IMR-90 (cell line): ENCODE measurements at regions not wholly inside any gene's neighbourhood (a gene's known extent, or its start where the extent isn't known, plus 50 kb on each side); places are given as distances from the start of the nearest gene placed in this dataset.

Source experiments
- ATAC-seq: fragments of 200-7000 bp; cut with Tn5 transposase; 2 replicates; pipeline ENCODE4 v1.9.1; 2020; ENCODE audit warnings: low read depth, mild to moderate bottlenecking, moderate library complexity
- BruUV-seq: library from RNA; stranded (reverse); fragments of 400-500 nt; replicated peaks from 2 replicates; lab custom pipeline; 2021; lab: Mats Ljungman, UMichigan
- CTCF ChIA-PET: fragments of 300-600 bp; formaldehyde crosslinking; extraction: SDS; loops from one replicate; lab custom pipeline; 2021; ENCODE audit warnings: antibody characterized with exemption; lab: Yijun Ruan, JAX
- POLR2A ChIA-PET: fragments of 300-600 bp; sonication (Branson Sonifier 250); formaldehyde crosslinking; loops from one replicate; lab custom pipeline; 2022; ENCODE audit warnings: antibody characterized with exemption; ENCODE audit not compliant: unreplicated experiment; lab: Charles Lee
- DNase-seq: peaks from one replicate; pipeline ENCODE4 v3.0.0; 2013
- H2AFZ ChIP-seq: replicated peaks from 2 replicates; pipeline ENCODE3; 2013; ENCODE audit warnings: low read length, mild to moderate bottlenecking; ENCODE audit not compliant: poor library complexity
- H2AK5ac ChIP-seq: 2 replicates; pipeline ENCODE4 v1.6.1; 2013; ENCODE audit warnings: low read depth, low read length, inconsistent platforms
- H2AK9ac ChIP-seq: replicated peaks from 2 replicates; pipeline ENCODE3; 2013; ENCODE audit warnings: mild to moderate bottlenecking, low read depth, low read length, moderate library complexity; ENCODE audit not compliant: poor library complexity
- H2BK120ac ChIP-seq: 2 replicates; pipeline ENCODE4 v1.6.1; 2013; ENCODE audit warnings: low read depth, low read length, inconsistent platforms
- H2BK15ac ChIP-seq: 3 replicates; pipeline ENCODE4 v1.6.1; 2013; ENCODE audit warnings: low read depth, low read length, inconsistent platforms
- H2BK20ac ChIP-seq: 2 replicates; pipeline ENCODE4 v1.6.1; 2013; ENCODE audit warnings: low read depth, mild to moderate bottlenecking, inconsistent platforms, low read length, moderate library complexity
- H2BK5ac ChIP-seq: 2 replicates; pipeline ENCODE4 v1.6.1; 2013; ENCODE audit warnings: mild to moderate bottlenecking, low read depth, low read length, inconsistent platforms; ENCODE audit not compliant: poor library complexity, severe bottlenecking
- H3K14ac ChIP-seq: replicated peaks from 2 replicates; pipeline ENCODE4 v1.6.1; 2013; ENCODE audit warnings: low read depth, low read length, inconsistent platforms
- H3K18ac ChIP-seq: 2 replicates; pipeline ENCODE4 v1.6.1; 2013; ENCODE audit warnings: low read depth, low read length, control low read depth
- H3K23ac ChIP-seq: 2 replicates; pipeline ENCODE4 v1.6.1; 2013; ENCODE audit warnings: low read depth, low read length, inconsistent platforms
- H3K27ac ChIP-seq: 2 replicates; pipeline ENCODE4 v1.5.1; 2013; ENCODE audit warnings: mild to moderate bottlenecking, control low read depth, low read length; ENCODE audit not compliant: insufficient read depth
- H3K27me3 ChIP-seq: 2 replicates; pipeline ENCODE4 v1.6.1; 2013; ENCODE audit warnings: low read length; ENCODE audit not compliant: control insufficient read depth, insufficient read depth
- H3K36me3 ChIP-seq: 2 replicates; pipeline ENCODE4 v1.6.1; 2013; ENCODE audit warnings: low read length, mixed read lengths; ENCODE audit not compliant: control insufficient read depth, insufficient read depth
- H3K4ac ChIP-seq: 2 replicates; pipeline ENCODE4 v1.6.1; 2013; ENCODE audit warnings: low read depth, low read length, inconsistent platforms
- H3K4me1 ChIP-seq: 2 replicates; pipeline ENCODE4 v1.6.1; 2013; ENCODE audit warnings: low read length, mixed read lengths; ENCODE audit not compliant: control insufficient read depth, insufficient read depth
- H3K4me2 ChIP-seq: 2 replicates; pipeline ENCODE4 v1.6.1; 2013; ENCODE audit warnings: low read depth, mild to moderate bottlenecking, control low read depth, low read length, moderate library complexity
- H3K4me3 ChIP-seq: 2 replicates; pipeline ENCODE4 v1.5.1; 2013; ENCODE audit warnings: low read depth, mild to moderate bottlenecking, control low read depth, low read length, moderate library complexity; ENCODE audit not compliant: insufficient read depth
- H3K56ac ChIP-seq: 2 replicates; pipeline ENCODE4 v1.6.1; 2013; ENCODE audit warnings: low read length, inconsistent platforms; ENCODE audit not compliant: insufficient read depth; ENCODE audit errors: extremely low read depth
- H3K79me1 ChIP-seq, 2 experiments: 2 replicates each; pipeline ENCODE4 v1.6.1; 2013; ENCODE audit warnings: low read length in 2 of 2, inconsistent platforms in 1 of 2, low read depth in 1 of 2
- H3K9ac ChIP-seq: 2 replicates; pipeline ENCODE4 v1.6.1; 2013; ENCODE audit warnings: low read depth, low read length, control low read depth
- H3K9me1 ChIP-seq: 2 replicates; pipeline ENCODE4 v1.6.1; 2013; ENCODE audit warnings: low read length, inconsistent platforms; ENCODE audit not compliant: insufficient read depth
- H3K9me3 ChIP-seq: 2 replicates; pipeline ENCODE4 v1.6.1; 2013; ENCODE audit warnings: low read length; ENCODE audit not compliant: control insufficient read depth, insufficient read depth
- H4K20me1 ChIP-seq: 2 replicates; pipeline ENCODE4 v1.6.1; 2013; ENCODE audit warnings: low read length, inconsistent platforms; ENCODE audit not compliant: insufficient read depth
- H4K5ac ChIP-seq: 2 replicates; pipeline ENCODE4 v1.6.1; 2013; ENCODE audit warnings: mild to moderate bottlenecking, low read depth, low read length, control low read depth
- H4K8ac ChIP-seq, 2 experiments: 2 replicates each; pipeline ENCODE4 v1.6.1; 2013; ENCODE audit warnings: low read depth in 2 of 2, low read length in 2 of 2, control low read depth in 1 of 2, inconsistent platforms in 1 of 2
- H4K91ac ChIP-seq: 2 replicates; pipeline ENCODE4 v1.6.1; 2013; ENCODE audit warnings: low read depth, low read length, inconsistent platforms; ENCODE audit not compliant: insufficient read depth
- CEBPB ChIP-seq: IDR thresholded peaks from 2 replicates; pipeline ENCODE4 v1.6.1; 2012; ENCODE audit warnings: low read depth, low read length, improper control_type of control experiment
- CTCF ChIP-seq: conservative IDR thresholded peaks from 2 replicates; pipeline ENCODE4 v1.5.1; 2012; ENCODE audit warnings: mild to moderate bottlenecking, low read depth, low read length, improper control_type of control experiment
- ELK1 ChIP-seq: fragments of 150-350 bp; IDR thresholded peaks from 2 replicates; pipeline ENCODE4 v1.6.1; 2016; ENCODE audit warnings: low read depth, mild to moderate bottlenecking, low read length, moderate library complexity, borderline replicate concordance
- MAFK ChIP-seq: IDR thresholded peaks from 2 replicates; pipeline ENCODE4 v1.6.1; 2012; ENCODE audit warnings: low read depth, low read length, improper control_type of control experiment
- NFE2L2 ChIP-seq: fragments of 150-350 bp; IDR thresholded peaks from 2 replicates; pipeline ENCODE4 v1.6.1; 2016; ENCODE audit warnings: low read depth, mild to moderate bottlenecking, low read length
- RCOR1 ChIP-seq: IDR thresholded peaks from 2 replicates; pipeline ENCODE4 v1.6.1; 2012; ENCODE audit warnings: mild to moderate bottlenecking, low read length, improper control_type of control experiment; ENCODE audit not compliant: insufficient replicate concordance
- WGBS, 2 experiments: methylation state at CpG; one replicate each; pipeline versions ENCODE4 v1.1.5 to v1.1.7; 2013; ENCODE audit warnings: missing lambda C conversion rate in 2 of 2; ENCODE audit not compliant: insufficient read length in 1 of 2; ENCODE audit errors: extremely low coverage in 2 of 2; 5-methylcytosine and 5-hydroxymethylcytosine counted together
- dilution Hi-C: fragments of 300-500 bp; cut with HindIII; formaldehyde crosslinking; loops from one replicate; pipeline ENCODE4 v1.14.3; 2018; ENCODE audit warnings: low sequenced_read_pairs; ENCODE audit not compliant: unreplicated experiment
- in situ Hi-C: fragments of 300-500 bp; cut with MboI; formaldehyde crosslinking; loops from 3 replicates; pipeline ENCODE4 v1.14.3; 2019; ENCODE audit warnings: low sequenced_read_pairs, inconsistent platforms, mixed read lengths
- intact Hi-C: fragments of 100-400 bp; cut with micrococcal nuclease; formaldehyde crosslinking; loops from 2 replicates; pipeline ENCODE4 v1.10.0; 2022

GRCh38 chr1:229883504-229884200 is 183.4 kb upstream of the GALNT2 start:
- 27% methylated on average over 3 of the region's 7 CpGs; no CpG with 5 or more reads in 1 of the 2 experiments for WGBS, 2 experiments
- no peak overlapping the region for H3K18ac ChIP-seq

More at GRCh38 chr1:229883504-229884200, 183.4 kb upstream of the GALNT2 start:
- no peak overlapping the region for H2AK5ac ChIP-seq
- no peak overlapping the region for H2BK120ac ChIP-seq
- H3K9ac ChIP-seq, result no peak overlapping the region
- BruUV-seq, result no TSS peak
- no peaks in the 10 kb centered on the region for H3K9me1 ChIP-seq
- H4K91ac ChIP-seq, result no peak overlapping the region
- in situ Hi-C loops, result no loop called here
- no peak overlapping the region for H3K14ac ChIP-seq
- no peak overlapping the region for H3K23ac ChIP-seq
- H3K4me3 ChIP-seq, result no peak overlapping the region
- H3K9me3 ChIP-seq, result no peaks in the 10 kb centered on the region
- TF ChIP-seq CTCF, result no peak
- no peak for TF ChIP-seq CEBPB
- no peak for TF ChIP-seq NFE2L2
- no peak for TF ChIP-seq ELK1
- no peak for TF ChIP-seq RCOR1
- TF ChIP-seq MAFK, result peak; percentile 21; the same call in 1 of the 2 replicates
- DNase-seq, result no peak
- no peaks in the 10 kb centered on the region for H4K20me1 ChIP-seq
- dilution Hi-C loops, result no loop called here
- no peak overlapping the region for H2AK9ac ChIP-seq
- CTCF ChIA-PET, result no interaction called here
- no peaks in the 10 kb centered on the region for H3K36me3 ChIP-seq
- no peak for ATAC-seq
- H3K4ac ChIP-seq, result no peak overlapping the region
- H3K27me3 ChIP-seq, result no peaks in the 10 kb centered on the region; the same call in 1 of the 2 replicates
- POLR2A ChIA-PET, result no interaction called here
- no peak overlapping the region for H2BK20ac ChIP-seq
- intact Hi-C loops, result no loop called here
- no peak overlapping the region for H3K27ac ChIP-seq
- no peak overlapping the region for H4K8ac ChIP-seq
- no peak overlapping the region for H3K56ac ChIP-seq
- H2AFZ ChIP-seq, result no peak overlapping the region
- no peak overlapping the region for H4K5ac ChIP-seq
- H3K79me1 ChIP-seq, result no peaks in the 10 kb centered on the region
- H3K4me2 ChIP-seq, result no peak overlapping the region
- no peak overlapping the region for H2BK5ac ChIP-seq
- no peak overlapping the region for H2BK15ac ChIP-seq
- H3K4me1 ChIP-seq, result no peaks in the 10 kb centered on the region
